ENCODE measurements at regions not wholly inside any gene's neighbourhood (a gene's known extent, or its start where the extent isn't known, plus 50 kb on each side); places are given as distances from the start of the nearest gene placed in this dataset.
"Not testable (repeated sequence)": the region's sequence is repeated elsewhere in the genome, so short reads cannot be mapped to it uniquely, and the experiment has no call there.

DNA sequence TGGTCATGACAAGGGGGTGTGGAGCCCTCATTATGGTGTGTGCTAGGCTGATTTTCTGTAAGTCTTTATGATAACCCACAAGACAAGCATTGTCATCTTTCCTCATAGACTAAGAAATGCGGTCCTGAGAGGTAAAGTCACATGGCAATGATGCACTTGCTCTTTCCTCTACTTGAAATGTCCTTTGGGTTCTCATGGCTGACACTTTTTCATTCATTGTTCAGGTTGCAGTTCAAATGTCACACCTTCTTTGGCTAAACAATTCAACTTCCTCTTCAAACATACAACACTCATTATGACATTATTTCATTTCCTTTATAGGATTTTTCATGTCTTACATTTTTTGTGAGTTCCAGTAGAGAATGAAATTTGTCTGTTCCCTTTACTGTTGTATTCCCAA, 323.6 kb upstream of the PRR16 start:
- CTCF ChIA-PET = no interaction called here
- no peaks in the 10 kb centered on the region for H3K27me3 Mint-ChIP-seq
- peaks cover 0 to 8% of the 10 kb centered on the region in 2 experiments for H3K9me3 ChIP-seq (ENCODE audit: control insufficient read depth in 1 of 2, insufficient read depth in 1 of 2, low read length in 2 of 2)
- H3K27ac ChIP-seq (ENCODE audit: low read depth in 1 of 2, low read length in 2 of 2) = no peak overlapping the region
- DNase-seq (no peak), ATAC-seq (ENCODE audit: poor library complexity) (no peak)
- intact Hi-C loops (cut with DNase I, micrococcal nuclease) = no loop called here
- no peaks in the 10 kb centered on the region for H3K36me3 ChIP-seq (ENCODE audit: insufficient read depth, low read length)
- H3K4me1 ChIP-seq (ENCODE audit: insufficient read depth, low read length) = no peaks in the 10 kb centered on the region
- TF ChIP-seq, protein P1, sequence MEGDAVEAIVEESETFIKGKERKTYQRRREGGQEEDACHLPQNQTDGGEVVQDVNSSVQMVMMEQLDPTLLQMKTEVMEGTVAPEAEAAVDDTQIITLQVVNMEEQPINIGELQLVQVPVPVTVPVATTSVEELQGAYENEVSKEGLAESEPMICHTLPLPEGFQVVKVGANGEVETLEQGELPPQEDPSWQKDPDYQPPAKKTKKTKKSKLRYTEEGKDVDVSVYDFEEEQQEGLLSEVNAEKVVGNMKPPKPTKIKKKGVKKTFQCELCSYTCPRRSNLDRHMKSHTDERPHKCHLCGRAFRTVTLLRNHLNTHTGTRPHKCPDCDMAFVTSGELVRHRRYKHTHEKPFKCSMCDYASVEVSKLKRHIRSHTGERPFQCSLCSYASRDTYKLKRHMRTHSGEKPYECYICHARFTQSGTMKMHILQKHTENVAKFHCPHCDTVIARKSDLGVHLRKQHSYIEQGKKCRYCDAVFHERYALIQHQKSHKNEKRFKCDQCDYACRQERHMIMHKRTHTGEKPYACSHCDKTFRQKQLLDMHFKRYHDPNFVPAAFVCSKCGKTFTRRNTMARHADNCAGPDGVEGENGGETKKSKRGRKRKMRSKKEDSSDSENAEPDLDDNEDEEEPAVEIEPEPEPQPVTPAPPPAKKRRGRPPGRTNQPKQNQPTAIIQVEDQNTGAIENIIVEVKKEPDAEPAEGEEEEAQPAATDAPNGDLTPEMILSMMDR (IDR thresholded peaks at IDR 0.05) = no peak
- H3K4me3 Mint-ChIP-seq = no peak overlapping the region
- no peak overlapping the region for H3K4me3 ChIP-seq (ENCODE audit: low read length)
- POLR2A ChIA-PET = no interaction called here
- H3K36me3 Mint-ChIP-seq (ENCODE audit: low read depth) = no peaks in the 10 kb centered on the region
- H3K9me3 Mint-ChIP-seq = no peaks in the 10 kb centered on the region
- no peaks in the 10 kb centered on the region for H3K27me3 ChIP-seq (ENCODE audit: control insufficient read depth in 1 of 2, insufficient read depth in 2 of 2, low read length in 2 of 2)
- H3K4me1 Mint-ChIP-seq (ENCODE audit: low read depth) = no peaks in the 10 kb centered on the region
- H3K27ac Mint-ChIP-seq = no peak overlapping the region

DNA sequence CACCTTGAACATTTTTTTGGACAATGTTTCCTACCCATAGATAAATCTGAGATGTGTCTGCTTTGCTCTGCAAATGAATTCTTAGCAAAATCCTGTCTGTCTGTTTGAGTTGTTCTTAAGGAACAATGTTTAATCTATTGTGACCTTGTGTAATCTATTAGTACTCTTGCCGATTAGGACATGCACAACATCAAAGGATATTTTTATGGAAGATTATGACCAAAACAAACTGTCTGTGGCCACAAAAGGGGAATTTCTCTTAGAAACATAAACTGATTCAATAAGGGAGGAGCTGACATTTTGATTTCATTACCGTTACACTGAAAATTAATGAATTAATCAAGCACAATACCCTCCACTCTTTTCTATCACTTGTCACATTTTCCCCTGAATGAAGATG, 323.0 kb upstream of the PRR16 start:
- Mint-ChIP-seq H3K4me1 (ENCODE audit: low read depth) (no peaks in the 10 kb centered on the region), H3K9me3 (peaks cover 3% of the 10 kb centered on the region), H3K27ac (no peak overlapping the region), H3K4me3 (no peak overlapping the region), H3K36me3 (ENCODE audit: low read depth) (no peaks in the 10 kb centered on the region), H3K27me3 (no peaks in the 10 kb centered on the region)
- Histone ChIP-seq H3K27me3 (ENCODE audit: control insufficient read depth in 1 of 2, insufficient read depth in 2 of 2, low read length in 2 of 2) (no peaks in the 10 kb centered on the region), H3K4me3 (ENCODE audit: low read length) (no peak overlapping the region), H3K4me1 (ENCODE audit: insufficient read depth, low read length) (no peaks in the 10 kb centered on the region), H3K36me3 (ENCODE audit: insufficient read depth, low read length) (no peaks in the 10 kb centered on the region), H3K9me3 (ENCODE audit: control insufficient read depth in 1 of 2, insufficient read depth in 1 of 2, low read length in 2 of 2) (peaks cover 0 to 8% of the 10 kb centered on the region in 2 experiments), H3K27ac (ENCODE audit: low read depth in 1 of 2, low read length in 2 of 2) (no peak overlapping the region)
- TF ChIP-seq, protein P1 (IDR thresholded peaks at IDR 0.05) = no peak
- intact Hi-C loops (cut with DNase I, micrococcal nuclease) = no loop called here
- ChIA-PET POLR2A (no interaction called here), CTCF (no interaction called here)
- DNase-seq (no peak), ATAC-seq (ENCODE audit: poor library complexity) (no peak)

DNA sequence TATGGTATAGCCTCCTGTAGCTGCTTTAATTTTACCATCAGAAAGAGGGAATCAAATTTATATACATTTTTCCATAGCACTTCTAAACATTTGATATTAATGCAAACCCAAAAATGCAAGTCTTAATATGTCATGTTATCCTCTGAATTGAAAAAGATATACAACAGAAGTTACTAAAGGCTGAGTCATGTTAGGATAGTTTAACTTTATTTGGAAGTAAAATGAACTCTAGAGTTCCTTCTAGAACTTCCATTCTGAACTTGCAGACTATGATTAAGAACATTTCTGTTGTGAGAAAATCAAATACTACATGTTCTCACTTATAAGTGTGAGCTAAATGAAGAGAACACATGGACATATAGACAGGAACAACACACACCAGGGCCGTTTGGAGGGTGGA, 317.3 kb upstream of the PRR16 start:
- TF ChIP-seq, protein P1 (IDR thresholded peaks at IDR 0.05) = no peak
- Mint-ChIP-seq H3K27ac (no peak overlapping the region), H3K4me3 (no peak overlapping the region)

DNA sequence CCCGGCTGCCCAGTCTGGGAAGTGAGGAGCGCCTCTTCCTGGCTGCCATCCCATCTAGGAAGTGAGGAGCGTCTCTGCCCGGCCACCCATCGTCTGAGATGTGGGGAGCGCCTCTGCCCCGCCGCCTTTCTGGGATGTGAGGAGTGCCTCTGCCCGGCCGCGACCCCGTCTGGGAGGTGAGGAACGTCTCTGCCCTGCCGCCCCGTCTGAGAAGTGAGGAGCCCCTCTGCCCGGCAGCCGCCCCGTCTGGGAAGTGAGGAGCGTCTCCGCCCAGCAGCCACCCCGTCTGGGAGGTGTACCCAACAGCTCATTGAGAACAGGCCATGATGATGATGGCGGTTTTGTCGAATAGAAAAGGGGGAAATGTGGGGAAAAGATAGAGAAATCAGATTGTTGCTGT, 316.2 kb upstream of the PRR16 start:
- H3K27ac ChIP-seq (ENCODE audit: low read depth in 1 of 2, low read length in 2 of 2); DNase-seq; H3K4me1 ChIP-seq (ENCODE audit: insufficient read depth, low read length); POLR2A ChIA-PET; ATAC-seq (ENCODE audit: poor library complexity); H3K9me3 Mint-ChIP-seq; CTCF ChIA-PET; H3K4me1 Mint-ChIP-seq (ENCODE audit: low read depth); H3K27me3 ChIP-seq (ENCODE audit: control insufficient read depth in 1 of 2, insufficient read depth in 2 of 2, low read length in 2 of 2); H3K4me3 ChIP-seq (ENCODE audit: low read length); H3K27ac Mint-ChIP-seq; H3K27me3 Mint-ChIP-seq; H3K4me3 Mint-ChIP-seq; H3K36me3 Mint-ChIP-seq (ENCODE audit: low read depth); H3K36me3 ChIP-seq (ENCODE audit: insufficient read depth, low read length); intact Hi-C loops (cut with DNase I, micrococcal nuclease): not testable (repeated sequence)
- H3K9me3 ChIP-seq (ENCODE audit: control insufficient read depth in 1 of 2, insufficient read depth in 1 of 2, low read length in 2 of 2) = peaks cover 0 to 11% of the 10 kb centered on the region in 2 experiments

More for the DNA sequence above, 317.3 kb upstream of the PRR16 start:
- H3K4me1 ChIP-seq (ENCODE audit: insufficient read depth, low read length) = no peaks in the 10 kb centered on the region
- H3K36me3 ChIP-seq (ENCODE audit: insufficient read depth, low read length) = no peaks in the 10 kb centered on the region
- H3K36me3 Mint-ChIP-seq (ENCODE audit: low read depth) = no peaks in the 10 kb centered on the region
- no peaks in the 10 kb centered on the region for H3K4me1 Mint-ChIP-seq (ENCODE audit: low read depth)
- no peaks in the 10 kb centered on the region for H3K27me3 ChIP-seq (ENCODE audit: control insufficient read depth in 1 of 2, insufficient read depth in 2 of 2, low read length in 2 of 2)
- intact Hi-C loops (cut with DNase I, micrococcal nuclease) = no loop called here
- ChIA-PET POLR2A (no interaction called here), CTCF (no interaction called here)
- H3K27me3 Mint-ChIP-seq = no peaks in the 10 kb centered on the region
- peaks cover 0 to 11% of the 10 kb centered on the region in 2 experiments for H3K9me3 ChIP-seq (ENCODE audit: control insufficient read depth in 1 of 2, insufficient read depth in 1 of 2, low read length in 2 of 2)
- H3K4me3 ChIP-seq (ENCODE audit: low read length) = no peak overlapping the region
- peaks cover 4% of the 10 kb centered on the region for H3K9me3 Mint-ChIP-seq
- DNase-seq (no peak), ATAC-seq (ENCODE audit: poor library complexity) (no peak)
- H3K27ac ChIP-seq (ENCODE audit: low read depth in 1 of 2, low read length in 2 of 2) = no peak overlapping the region

Data from CD4-positive, alpha-beta T cell (primary cell).